Activated CD8-positive, alpha-beta T cell treated with anti-CD3 and anti-CD28 coated beads, Interleukin-2, amount 10 ng/mL, durations not matched to agents 7 days and 5 days (primary cell): ENCODE measurements at regions not wholly inside any gene's neighbourhood (a gene's known extent, or its start where the extent isn't known, plus 50 kb on each side); places are given as distances from the start of the nearest gene placed in this dataset.

Experiments
- ATAC-seq: fragments of 150-1000 bp; cut with Tn5 transposase; one replicate; pipeline ENCODE4 v1.10.0; 2021; ENCODE audit warnings: moderate library complexity
- CTCF ChIA-PET: fragments of 350-600 bp; sonication (Branson Sonifier 250); formaldehyde crosslinking; loops from one replicate; lab custom pipeline; 2021; ENCODE audit warnings: antibody characterized with exemption; lab: Charles Lee
- POLR2A ChIA-PET: fragments of 350-600 bp; sonication (Branson Sonifier 250); formaldehyde crosslinking; loops from one replicate; lab custom pipeline; 2021; ENCODE audit warnings: antibody characterized with exemption; lab: Charles Lee
- DNase-seq: peaks from one replicate; pipeline ENCODE4 v3.0.0-alpha.2; 2020
- H3K27ac Mint-ChIP-seq: one replicate; pipeline ENCODE4 v1.8.0; 2021; ENCODE audit warnings: mild to moderate bottlenecking, mixed read lengths
- H3K27me3 Mint-ChIP-seq: one replicate; pipeline ENCODE4 v1.8.0; 2021; ENCODE audit warnings: low read depth, mixed read lengths
- H3K36me3 Mint-ChIP-seq: one replicate; pipeline ENCODE4 v1.8.0; 2021; ENCODE audit warnings: low read depth, mixed read lengths
- H3K4me1 Mint-ChIP-seq: one replicate; pipeline ENCODE4 v1.8.0; 2021; ENCODE audit warnings: low read depth, mixed read lengths
- H3K4me3 Mint-ChIP-seq: one replicate; pipeline ENCODE4 v1.8.0; 2021; ENCODE audit warnings: mild to moderate bottlenecking, mixed read lengths
- H3K9me3 Mint-ChIP-seq: one replicate; pipeline ENCODE4 v1.8.0; 2022; ENCODE audit warnings: mixed read lengths; ENCODE audit not compliant: insufficient read depth

GRCh38 chr13:23488442-23488841, 54.9 kb upstream of the SACS start:
- H3K4me3 Mint-ChIP-seq: no peak overlapping the region
- H3K36me3 Mint-ChIP-seq: no peaks in the 10 kb centered on the region
- no peak for ATAC-seq
- CTCF ChIA-PET: no interaction called here
- no peaks in the 10 kb centered on the region for H3K9me3 Mint-ChIP-seq
- no peak overlapping the region for H3K27ac Mint-ChIP-seq
- H3K27me3 Mint-ChIP-seq: peaks cover 5% of the 10 kb centered on the region
- DNase-seq: no peak
- H3K4me1 Mint-ChIP-seq: no peaks in the 10 kb centered on the region
- POLR2A ChIA-PET: interaction anchor here (0.6 kb wide), 1 partner anchor 547 kb away, joined by 3 read pairs; no protein-coding TSS in a partner anchor

GRCh38 chr13:23496255-23496654, 62.8 kb upstream of the SACS start:
- H3K36me3 Mint-ChIP-seq: no peaks in the 10 kb centered on the region
- no peak overlapping the region for H3K27ac Mint-ChIP-seq
- ChIA-PET CTCF (no interaction called here), POLR2A (no interaction called here)
- H3K27me3 Mint-ChIP-seq: peaks cover 7% of the 10 kb centered on the region
- no peaks in the 10 kb centered on the region for H3K4me1 Mint-ChIP-seq
- ATAC-seq (no peak), DNase-seq (no peak)
- no peak overlapping the region for H3K4me3 Mint-ChIP-seq
- no peaks in the 10 kb centered on the region for H3K9me3 Mint-ChIP-seq

- POLR2A ChIA-PET: no interaction called here
- ATAC-seq (no peak), DNase-seq (no peak)
- peaks cover 7% of the 10 kb centered on the region for H3K27me3 Mint-ChIP-seq
- H3K4me3 Mint-ChIP-seq: no peak overlapping the region
- no peaks in the 10 kb centered on the region for H3K9me3 Mint-ChIP-seq
- H3K27ac Mint-ChIP-seq: no peak overlapping the region
- no peaks in the 10 kb centered on the region for H3K36me3 Mint-ChIP-seq
- CTCF ChIA-PET: no interaction called here
- no peaks in the 10 kb centered on the region for H3K4me1 Mint-ChIP-seq
Measured at GRCh38 chr13:23497191-23497590, 63.7 kb upstream of the SACS start.

GRCh38 chr13:23500849-23501248, 67.3 kb upstream of the SACS start:
- Mint-ChIP-seq H3K4me3 (no peak overlapping the region), H3K27me3 (peaks cover 7% of the 10 kb centered on the region), H3K9me3 (no peaks in the 10 kb centered on the region), H3K27ac (no peak overlapping the region), H3K36me3 (no peaks in the 10 kb centered on the region), H3K4me1 (no peaks in the 10 kb centered on the region)
- ChIA-PET CTCF (no interaction called here), POLR2A (interaction anchor here (0.5 kb wide), 1 partner anchor 47 kb away, joined by 3 read pairs; no protein-coding TSS in a partner anchor)
- DNase-seq (no peak), ATAC-seq (no peak)

GRCh38 chr13:23504180-23504579, 66.0 kb upstream of the TNFRSF19 start:
- no peak overlapping the region for H3K27ac Mint-ChIP-seq
- no peaks in the 10 kb centered on the region for H3K4me1 Mint-ChIP-seq
- DNase-seq: no peak
- ChIA-PET POLR2A (no interaction called here), CTCF (no interaction called here)
- H3K36me3 Mint-ChIP-seq: no peaks in the 10 kb centered on the region
- peaks cover 4% of the 10 kb centered on the region for H3K27me3 Mint-ChIP-seq
- ATAC-seq: no peak
- H3K9me3 Mint-ChIP-seq: no peaks in the 10 kb centered on the region
- H3K4me3 Mint-ChIP-seq: no peak overlapping the region

GRCh38 chr13:23505007-23505406, 65.2 kb upstream of the TNFRSF19 start:
- ATAC-seq: no peak
- Mint-ChIP-seq H3K4me1 (no peaks in the 10 kb centered on the region), H3K36me3 (no peaks in the 10 kb centered on the region), H3K27ac (no peak overlapping the region), H3K9me3 (no peaks in the 10 kb centered on the region), H3K4me3 (no peak overlapping the region), H3K27me3 (peaks cover 4% of the 10 kb centered on the region)
- ChIA-PET POLR2A (no interaction called here), CTCF (no interaction called here)
- DNase-seq: no peak

- POLR2A ChIA-PET: no interaction called here
- Mint-ChIP-seq H3K4me1 (no peaks in the 10 kb centered on the region), H3K27ac (no peak overlapping the region), H3K4me3 (no peak overlapping the region), H3K36me3 (no peaks in the 10 kb centered on the region), H3K27me3 (no peaks in the 10 kb centered on the region), H3K9me3 (no peaks in the 10 kb centered on the region)
- no peak for DNase-seq
- no peak for ATAC-seq
- CTCF ChIA-PET: no interaction called here
Measured at GRCh38 chr13:23506071-23506806, 64.0 kb upstream of the TNFRSF19 start.

- Mint-ChIP-seq H3K4me1 (no peaks in the 10 kb centered on the region), H3K9me3 (no peaks in the 10 kb centered on the region), H3K27ac (no peak overlapping the region), H3K36me3 (no peaks in the 10 kb centered on the region), H3K27me3 (no peaks in the 10 kb centered on the region), H3K4me3 (no peak overlapping the region)
- ChIA-PET CTCF (interaction anchor here (0.8 kb wide), 1 partner anchor 395 kb away, joined by 3 read pairs; no protein-coding TSS in a partner anchor), POLR2A (no interaction called here)
- ATAC-seq (no peak), DNase-seq (no peak)
Measured at GRCh38 chr13:23506807-23507291, 63.4 kb upstream of the TNFRSF19 start.

- CTCF ChIA-PET: no interaction called here
- Mint-ChIP-seq H3K4me1 (no peaks in the 10 kb centered on the region), H3K36me3 (no peaks in the 10 kb centered on the region), H3K9me3 (no peaks in the 10 kb centered on the region), H3K27me3 (peaks cover 6% of the 10 kb centered on the region), H3K27ac (no peak overlapping the region), H3K4me3 (no peak overlapping the region)
- POLR2A ChIA-PET: no interaction called here
- DNase-seq: no peak
- ATAC-seq: no peak
Measured at GRCh38 chr13:23509781-23510543, 60.2 kb upstream of the TNFRSF19 start.

- H3K36me3 Mint-ChIP-seq: no peaks in the 10 kb centered on the region
- DNase-seq: no peak
- H3K9me3 Mint-ChIP-seq: no peaks in the 10 kb centered on the region
- POLR2A ChIA-PET: no interaction called here
- CTCF ChIA-PET: no interaction called here
- ATAC-seq: no peak
- peaks cover 11% of the 10 kb centered on the region for H3K27me3 Mint-ChIP-seq
- H3K4me1 Mint-ChIP-seq: no peaks in the 10 kb centered on the region
- no peak overlapping the region for H3K27ac Mint-ChIP-seq
- H3K4me3 Mint-ChIP-seq: no peak overlapping the region
Measured at GRCh38 chr13:23510544-23510916, 59.7 kb upstream of the TNFRSF19 start.

- POLR2A ChIA-PET: no interaction called here
- CTCF ChIA-PET: no interaction called here
- H3K4me3 Mint-ChIP-seq: no peak overlapping the region
Measured at GRCh38 chr13:23510979-23511735, 59.1 kb upstream of the TNFRSF19 start.

More at GRCh38 chr13:23510979-23511735, 59.1 kb upstream of the TNFRSF19 start:
- no peaks in the 10 kb centered on the region for H3K4me1 Mint-ChIP-seq
- DNase-seq: peak; percentile 21
- no peak overlapping the region for H3K27ac Mint-ChIP-seq
- H3K27me3 Mint-ChIP-seq: peaks cover 11% of the 10 kb centered on the region
- no peaks in the 10 kb centered on the region for H3K9me3 Mint-ChIP-seq
- H3K36me3 Mint-ChIP-seq: no peaks in the 10 kb centered on the region
- no peak for ATAC-seq
